OCI-LY1 (cell line): ENCODE measurements at regions not wholly inside any gene's neighbourhood (a gene's known extent, or its start where the extent isn't known, plus 50 kb on each side); places are given as distances from the start of the nearest gene placed in this dataset.
"Not testable (repeated sequence)": the region's sequence is repeated elsewhere in the genome, so short reads cannot be mapped to it uniquely, and the experiment has no call there.

Experiments used
- H2AFZ ChIP-seq: fragments of 200-600 bp; sonication (generic), shearing (Covaris generic); 2 replicates; pipeline ENCODE4 v1.6.0; 2014; ENCODE audit warnings: antibody characterized with exemption, mild to moderate bottlenecking, low read length
- H3F3A ChIP-seq: fragments of 200-600 bp; sonication (generic), shearing (Covaris generic); 2 replicates; pipeline ENCODE4 v1.6.0; 2014; ENCODE audit warnings: mild to moderate bottlenecking, antibody characterized with exemption, low read length, moderate library complexity; ENCODE audit not compliant: insufficient read depth
- H3K27ac ChIP-seq: fragments of 200-600 bp; sonication (generic); 2 replicates; pipeline ENCODE4 v1.5.1; 2014; ENCODE audit warnings: low read length, mixed run types, mild to moderate bottlenecking, low read depth; ENCODE audit not compliant: poor library complexity, severe bottlenecking
- H3K27me3 ChIP-seq: fragments of 200-600 bp; sonication (generic); 2 replicates; pipeline ENCODE4 v1.6.0; 2014; ENCODE audit warnings: antibody characterized with exemption, mild to moderate bottlenecking, low read length, moderate library complexity; ENCODE audit not compliant: insufficient read depth
- H3K36me3 ChIP-seq: fragments of 200-600 bp; sonication (generic); 2 replicates; pipeline ENCODE4 v1.6.1; 2014; ENCODE audit warnings: mild to moderate bottlenecking, antibody characterized with exemption, low read length, moderate library complexity, mixed read lengths; ENCODE audit not compliant: insufficient read depth
- H3K4me1 ChIP-seq: fragments of 200-600 bp; sonication (generic); 2 replicates; pipeline ENCODE4 v1.5.1; 2014; ENCODE audit warnings: mild to moderate bottlenecking, low read length, moderate library complexity; ENCODE audit not compliant: insufficient read depth, severe bottlenecking
- H3K4me2 ChIP-seq: fragments of 200-600 bp; sonication (generic), shearing (Covaris generic); 2 replicates; pipeline ENCODE4 v1.6.1; 2014; ENCODE audit warnings: low read length
- H3K4me3 ChIP-seq: fragments of 200-600 bp; sonication (generic); 2 replicates; pipeline ENCODE4 v1.5.1; 2014; ENCODE audit warnings: low read length, low read depth, mild to moderate bottlenecking, mixed read lengths; ENCODE audit not compliant: poor library complexity, severe bottlenecking
- H3K79me2 ChIP-seq: fragments of 200-600 bp; shearing (Covaris generic); 2 replicates; pipeline ENCODE4 v1.6.1; 2016; ENCODE audit warnings: mixed run types, low read length, mixed read lengths; ENCODE audit not compliant: insufficient read depth
- H3K9ac ChIP-seq: fragments of 200-600 bp; sonication (generic), shearing (Covaris generic); 2 replicates; pipeline ENCODE4 v1.6.1; 2014; ENCODE audit warnings: mild to moderate bottlenecking, low read length, mixed read lengths
- H3K9me2 ChIP-seq: fragments of 200-600 bp; sonication (generic), shearing (Covaris generic); 2 replicates; pipeline ENCODE4 v1.6.1; 2014; ENCODE audit warnings: low read depth, mild to moderate bottlenecking, low read length, mixed read lengths
- H3K9me3 ChIP-seq: fragments of 200-600 bp; shearing (Covaris generic); 2 replicates; pipeline ENCODE4 v1.6.1; 2014; ENCODE audit warnings: low read length, mixed read lengths
- H4K20me1 ChIP-seq: fragments of 200-600 bp; sonication (generic), shearing (Covaris generic); 2 replicates; pipeline ENCODE4 v1.6.0; 2016; ENCODE audit warnings: mild to moderate bottlenecking, low read length; ENCODE audit not compliant: insufficient read depth
- CTCF ChIP-seq: fragments of 200-600 bp; sonication (generic), shearing (Covaris generic); IDR thresholded peaks from 2 replicates; pipeline ENCODE4 v1.5.1; 2017; ENCODE audit warnings: mild to moderate bottlenecking, antibody characterized with exemption, low read length, moderate library complexity, mixed read lengths
- EZH2 ChIP-seq: fragments of 200-600 bp; sonication (generic), shearing (Covaris generic); IDR thresholded peaks from 2 replicates; pipeline ENCODE4 v1.8.0; 2017; ENCODE audit warnings: borderline replicate concordance, mixed run types, mild to moderate bottlenecking, antibody characterized with exemption, low read length, moderate library complexity, mixed read lengths

- TF ChIP-seq CTCF (no peak), EZH2 (no peak)
- no peak overlapping the region for H3K9ac ChIP-seq
- H3K4me1 ChIP-seq, result no peaks in the 10 kb centered on the region
- H3K27me3 ChIP-seq, result no peaks in the 10 kb centered on the region
- no peak overlapping the region for H3K27ac ChIP-seq
- H2AFZ ChIP-seq, result no peak overlapping the region
- H4K20me1 ChIP-seq, result no peaks in the 10 kb centered on the region
- H3K9me3 ChIP-seq, result no peaks in the 10 kb centered on the region
- H3K9me2 ChIP-seq, result no peaks in the 10 kb centered on the region
- no peak overlapping the region for H3K4me3 ChIP-seq
- no peaks in the 10 kb centered on the region for H3F3A ChIP-seq
- H3K36me3 ChIP-seq, result no peaks in the 10 kb centered on the region
- no peaks in the 10 kb centered on the region for H3K79me2 ChIP-seq
- no peak overlapping the region for H3K4me2 ChIP-seq
Observed at GRCh38 chr18:1665079-1665478, 760.4 kb downstream of the ADCYAP1 start.

GRCh38 chr18:1668279-1668678, 763.6 kb downstream of the ADCYAP1 start:
- Histone ChIP-seq H3K79me2 (no peaks in the 10 kb centered on the region), H2AFZ (no peak overlapping the region), H3K4me3 (no peak overlapping the region), H3K4me2 (no peak overlapping the region), H3K9ac (no peak overlapping the region), H3K4me1 (no peaks in the 10 kb centered on the region), H3K9me2 (no peaks in the 10 kb centered on the region), H3K9me3 (no peaks in the 10 kb centered on the region), H3K27me3 (no peaks in the 10 kb centered on the region), H3K36me3 (no peaks in the 10 kb centered on the region), H4K20me1 (no peaks in the 10 kb centered on the region), H3F3A (no peaks in the 10 kb centered on the region), H3K27ac (no peak overlapping the region)
- TF ChIP-seq CTCF (no peak), EZH2 (no peak)

GRCh38 chr18:1671710-1672109, 767.0 kb downstream of the ADCYAP1 start:
- not testable (repeated sequence) for H3K9me3 ChIP-seq, H3K9me2 ChIP-seq, H3K9ac ChIP-seq, H3K4me2 ChIP-seq, H3K4me3 ChIP-seq, H3F3A ChIP-seq, H3K27me3 ChIP-seq, H2AFZ ChIP-seq, H3K4me1 ChIP-seq, H3K27ac ChIP-seq, H3K36me3 ChIP-seq, H3K79me2 ChIP-seq, H4K20me1 ChIP-seq

GRCh38 chr18:1676387-1676786, 771.7 kb downstream of the ADCYAP1 start:
- Histone ChIP-seq H3K9me2 (no peaks in the 10 kb centered on the region), H3K79me2 (no peaks in the 10 kb centered on the region), H3F3A (no peaks in the 10 kb centered on the region), H3K4me1 (no peaks in the 10 kb centered on the region), H3K27me3 (no peaks in the 10 kb centered on the region), H3K4me2 (no peak overlapping the region), H4K20me1 (no peaks in the 10 kb centered on the region), H3K9ac (no peak overlapping the region), H3K9me3 (no peaks in the 10 kb centered on the region), H2AFZ (no peak overlapping the region), H3K4me3 (no peak overlapping the region), H3K27ac (no peak overlapping the region), H3K36me3 (no peaks in the 10 kb centered on the region)
- TF ChIP-seq CTCF (no peak), EZH2 (no peak)
